GM12878 (cell line): ENCODE measurements at regions not wholly inside any gene's neighbourhood (a gene's known extent, or its start where the extent isn't known, plus 50 kb on each side); places are given as distances from the start of the nearest gene placed in this dataset.

Source experiments
- ATAC-seq: fragments of 200-7000 bp; cut with Tn5 transposase; 3 replicates; pipeline ENCODE4 v1.9.1; 2020; ENCODE audit warnings: mild to moderate bottlenecking, moderate library complexity
- BruUV-seq: library from RNA; stranded (reverse); fragments of 400-500 nt; replicated peaks from 2 replicates; lab custom pipeline; 2021; lab: Mats Ljungman, UMichigan
- CTCF ChIA-PET: fragments of 300-600 bp; sonication (Branson Sonifier 250); formaldehyde crosslinking; extraction: SDS; loops from one replicate; lab custom pipeline; 2021; ENCODE audit warnings: inconsistent platforms; lab: Yijun Ruan, JAX
- POLR2A ChIA-PET: fragments of 350-600 bp; formaldehyde crosslinking; extraction: SDS; loops from one replicate; lab custom pipeline; 2021; ENCODE audit warnings: inconsistent platforms; lab: Charles Lee
- RAD21 ChIA-PET: fragments of 300-600 bp; sonication (Branson Sonifier 250); formaldehyde crosslinking; loops from one replicate; lab custom pipeline; 2023; ENCODE audit warnings: antibody characterized with exemption; ENCODE audit not compliant: unreplicated experiment; lab: Charles Lee
- SMC1A ChIA-PET: fragments of 300-600 bp; sonication (Branson Sonifier 250); formaldehyde crosslinking; loops from one replicate; lab custom pipeline; 2023; ENCODE audit not compliant: unreplicated experiment, uncharacterized antibody; lab: Charles Lee
- DNase-seq: peaks from one replicate; pipeline ENCODE4 v3.0.0-alpha.2; 2011; ENCODE audit warnings: low read depth, low spot score
- FAIRE-seq: peaks from 3 replicates; lab custom pipeline; 2011; peaks lifted over from hg19 to GRCh38; lab: Jason Lieb, UNC
- H2AFZ ChIP-seq: 2 replicates; pipeline ENCODE4 v1.6.0; 2011; ENCODE audit warnings: low read depth, low read length, control low read depth; ENCODE audit not compliant: control insufficient read depth
- H3K27ac ChIP-seq: 2 replicates; pipeline ENCODE4 v1.5.1; 2011; ENCODE audit warnings: control low read depth; ENCODE audit not compliant: control insufficient read depth, insufficient read depth
- H3K27me3 ChIP-seq, 2 experiments: replicated peaks in 1 of 2; 2 replicates each; pipeline versions ENCODE4 v1.6.0 to v1.6.1; 2011; ENCODE audit warnings: low read length in 1 of 2; ENCODE audit not compliant: control insufficient read depth in 2 of 2, insufficient read depth in 2 of 2
- H3K36me3 ChIP-seq, 2 experiments: 2 replicates each; pipeline ENCODE4 v1.5.1; 2011; ENCODE audit warnings: low read length in 1 of 2; ENCODE audit not compliant: control insufficient read depth in 2 of 2, insufficient read depth in 2 of 2
- H3K4me1 ChIP-seq: 2 replicates; pipeline ENCODE4 v1.6.1; 2011; ENCODE audit warnings: mild to moderate bottlenecking, low read length, moderate library complexity, mixed read lengths; ENCODE audit not compliant: control insufficient read depth, insufficient read depth
- H3K4me2 ChIP-seq: 2 replicates; pipeline ENCODE4 v1.6.0; 2011; ENCODE audit warnings: control low read depth; ENCODE audit not compliant: control insufficient read depth, insufficient read depth
- H3K4me3 ChIP-seq: fragments of 200-600 bp; sonication (generic); 2 replicates; pipeline ENCODE4 v1.5.1; 2016
- H3K79me2 ChIP-seq: 2 replicates; pipeline ENCODE4 v1.6.0; 2011; ENCODE audit warnings: low read length; ENCODE audit not compliant: control insufficient read depth, insufficient read depth
- H3K9ac ChIP-seq: 2 replicates; pipeline ENCODE4 v1.8.0; 2011; ENCODE audit warnings: low read length, control low read depth, mixed read lengths; ENCODE audit not compliant: control insufficient read depth, insufficient read depth
- H3K9me3 ChIP-seq: replicated peaks from 3 replicates; pipeline ENCODE4 v1.5.1; 2011; ENCODE audit warnings: mild to moderate bottlenecking, low read length; ENCODE audit not compliant: control insufficient read depth, insufficient read depth
- H4K20me1 ChIP-seq: 2 replicates; pipeline ENCODE4 v1.6.0; 2011; ENCODE audit not compliant: control insufficient read depth, insufficient read depth
- CBX3 ChIP-seq: fragments of 200-600 bp; sonication (generic); IDR thresholded peaks from 2 replicates; pipeline ENCODE4 v1.6.1; 2016; ENCODE audit warnings: low read depth, borderline replicate concordance
- E2F8 ChIP-seq: fragments of 450-650 bp; IDR thresholded peaks from 2 replicates; pipeline ENCODE4 v1.6.1; 2018; ENCODE audit warnings: mild to moderate bottlenecking, low read depth, moderate library complexity; ENCODE audit not compliant: partially characterized antibody
- RAD51 ChIP-seq: fragments of 450-650 bp; IDR thresholded peaks from 2 replicates; pipeline ENCODE4 v1.6.1; 2016; ENCODE audit warnings: moderate library complexity, mild to moderate bottlenecking, inconsistent platforms
- ZBTB40 ChIP-seq: fragments of 450-650 bp; IDR thresholded peaks from 2 replicates; pipeline ENCODE4 v1.6.1; 2016; ENCODE audit warnings: mild to moderate bottlenecking, moderate library complexity, borderline replicate concordance
- ZNF24 ChIP-seq: fragments of 450-650 bp; IDR thresholded peaks from 2 replicates; pipeline ENCODE4 v1.6.1; 2017; ENCODE audit warnings: antibody characterized with exemption, mild to moderate bottlenecking
- ZNF687 ChIP-seq: fragments of 450-650 bp; IDR thresholded peaks from 2 replicates; pipeline ENCODE4 v1.6.1; 2017; ENCODE audit warnings: mild to moderate bottlenecking, moderate library complexity
- WGBS: methylation state at CpG from one replicate; pipeline ENCODE4 v1.1.6; 2016; ENCODE audit warnings: low lambda C conversion rate; ENCODE audit not compliant: insufficient replicate concordance, insufficient coverage; ENCODE audit errors: missing lambda C conversion rate; 5-methylcytosine and 5-hydroxymethylcytosine counted together
- in situ Hi-C: fragments of 300-500 bp; cut with MboI; formaldehyde crosslinking; loops from 9 replicates; pipeline ENCODE4 v1.14.3; 2018; ENCODE audit warnings: mixed read lengths
- intact Hi-C: fragments of 100-400 bp; cut with micrococcal nuclease; formaldehyde crosslinking; loops from one replicate; pipeline ENCODE4 v1.14.2; 2022; ENCODE audit not compliant: unreplicated experiment

- in situ Hi-C loops = no loop called here
- Histone ChIP-seq H3K36me3 (no peaks in the 10 kb centered on the region), H3K4me3 (no peak overlapping the region), H3K4me2 (no peak overlapping the region), H3K4me1 (peaks cover 4% of the 10 kb centered on the region; the same call in 1 of the 2 replicates), H4K20me1 (no peaks in the 10 kb centered on the region), H3K27me3 (no peaks in the 10 kb centered on the region), H3K9ac (no peak overlapping the region), H3K9me3 (no peaks in the 10 kb centered on the region), H3K79me2 (no peaks in the 10 kb centered on the region), H2AFZ (no peak overlapping the region), H3K27ac (no peak overlapping the region)
- ChIA-PET CTCF (interaction anchor here (1.7 to 9.4 kb wide), 2 partner anchors 9 to 22 kb away, joined by 5 to 92 read pairs; no protein-coding TSS in a partner anchor), RAD21 (interaction anchor here (0.9 to 12.9 kb wide), 5 partner anchors 13 to 218 kb away, joined by 3 to 104 read pairs (median 7); no protein-coding TSS in a partner anchor), POLR2A (interaction anchor here (0.9 kb wide), 1 partner anchor 10 kb away, joined by 8 read pairs; no protein-coding TSS in a partner anchor), SMC1A (interaction anchor here (0.5 to 22.3 kb wide), 9 partner anchors 10 to 1042 kb away, joined by 3 to 310 read pairs (median 4); no protein-coding TSS in a partner anchor)
- no TSS peak for BruUV-seq
- no peak for DNase-seq
- peak; percentile 33 for ATAC-seq
- no peak for FAIRE-seq
- 49% methylated on average over 4 of the region's 4 CpGs for WGBS
- intact Hi-C loops = no loop called here
- TF ChIP-seq ZBTB40 = peak; percentile 46; the same call in 1 of the 2 replicates
- no peak for TF ChIP-seq CBX3
- TF ChIP-seq ZNF24 = no peak
- no peak for TF ChIP-seq RAD51
- TF ChIP-seq ZNF687 = no peak
- TF ChIP-seq E2F8 = no peak
These were observed 1046.0 kb upstream of the NR2F2 start for GRCh38 chr15:95284492-95284891.
